ENCODE measurements at regions not wholly inside any gene's neighbourhood (a gene's known extent, or its start where the extent isn't known, plus 50 kb on each side); places are given as distances from the start of the nearest gene placed in this dataset.

- no peak for TF ChIP-seq AEBP2 (tag by site-specific recombination; IDR thresholded peaks at IDR 0.05; ENCODE audit: borderline replicate concordance)
- TF ChIP-seq ZNF223 (tag by site-specific recombination; IDR thresholded peaks at IDR 0.05): no peak
- TF ChIP-seq ZNF394 (tag by site-specific recombination; IDR thresholded peaks at IDR 0.05; ENCODE audit: borderline replicate concordance): no peak
- no peak for TF ChIP-seq ZNF398 (tag by site-specific recombination; IDR thresholded peaks at IDR 0.05)
- no peak for TF ChIP-seq HOXA7 (CRISPR knock-in tag; IDR thresholded peaks at IDR 0.05; ENCODE audit: borderline replicate concordance)
- no peak for TF ChIP-seq ZNF707 (tag by site-specific recombination; IDR thresholded peaks at IDR 0.05)
- no peak for TF ChIP-seq ZNF610 (tag by site-specific recombination; IDR thresholded peaks at IDR 0.05; ENCODE audit: borderline replicate concordance)
- no peak for TF ChIP-seq GLIS1 (tag by site-specific recombination; IDR thresholded peaks at IDR 0.05)
- H3K4me1 ChIP-seq (ENCODE audit: control insufficient read depth, insufficient read depth, low read length): no peaks in the 10 kb centered on the region
- H3K9me3 ChIP-seq (ENCODE audit: control insufficient read depth, insufficient read depth, low read depth, low read length): no peaks in the 10 kb centered on the region
- no peak overlapping the region for H3K27ac ChIP-seq (ENCODE audit: extremely low read depth, low read depth, low read length)
- no peak overlapping the region for H3K4me3 ChIP-seq (ENCODE audit: low read depth, low read length)
- H3K36me3 ChIP-seq (ENCODE audit: control insufficient read depth in 2 of 2, insufficient read depth in 1 of 2, low read length in 2 of 2): no peaks in the 10 kb centered on the region
- CTCF ChIA-PET: interaction anchor here (0.6 to 0.7 kb wide), 2 partner anchors 160 to 838 kb away, joined by 3 read pairs; no protein-coding TSS in a partner anchor
- POLR2A ChIA-PET: no interaction called here
Measured at GRCh38 chr9:88934876-88935535, 56.3 kb upstream of the S1PR3 start.

GRCh38 chr9:88936132-88936531 is 55.1 kb upstream of the S1PR3 start:
- Histone ChIP-seq H3K4me1 (ENCODE audit: control insufficient read depth, insufficient read depth, low read length) (no peaks in the 10 kb centered on the region), H3K4me3 (ENCODE audit: low read depth, low read length) (no peak overlapping the region), H3K36me3 (ENCODE audit: control insufficient read depth in 2 of 2, insufficient read depth in 1 of 2, low read length in 2 of 2) (no peaks in the 10 kb centered on the region), H3K27ac (ENCODE audit: extremely low read depth, low read depth, low read length) (no peak overlapping the region), H3K9me3 (ENCODE audit: control insufficient read depth, insufficient read depth, low read depth, low read length) (no peaks in the 10 kb centered on the region)
- TF ChIP-seq ZFP3 (tag by site-specific recombination; IDR thresholded peaks at IDR 0.05; ENCODE audit: low read depth) (no peak), YY2 (tag by site-specific recombination; IDR thresholded peaks at IDR 0.05) (no peak), ZNF211 (tag by site-specific recombination; IDR thresholded peaks at IDR 0.05; ENCODE audit: low read depth) (no peak), KLF7 (tag by site-specific recombination; IDR thresholded peaks at IDR 0.05; ENCODE audit: borderline replicate concordance) (no peak), ZNF660 (tag by site-specific recombination; IDR thresholded peaks at IDR 0.05) (no peak), ZNF624 (tag by site-specific recombination; IDR thresholded peaks at IDR 0.05) (no peak), ZNF146 (tag by site-specific recombination; IDR thresholded peaks at IDR 0.05) (no peak), ZSCAN4 (tag by site-specific recombination; IDR thresholded peaks at IDR 0.05) (no peak), ZNF280D (tag by site-specific recombination; IDR thresholded peaks at IDR 0.05) (no peak), KLF16 (tag by site-specific recombination; IDR thresholded peaks at IDR 0.05) (no peak), ZNF148 (tag by site-specific recombination; IDR thresholded peaks at IDR 0.05; ENCODE audit: borderline replicate concordance) (no peak)
- POLR2A ChIA-PET: no interaction called here
- CTCF ChIA-PET: no interaction called here
